Stomach (tissue), 8 donors: ENCODE measurements at regions not wholly inside any gene's neighbourhood (a gene's known extent, or its start where the extent isn't known, plus 50 kb on each side); places are given as distances from the start of the nearest gene placed in this dataset.

Experiments
- DNase-seq, 2 donors: peaks; one replicate each; pipeline versions ENCODE4 v3.0.0 to v3.0.0-alpha.2; 2013 to 2019
- H3K27ac ChIP-seq, 5 donors: fragments of 200-600 bp in 4 of 5; sonication (generic) in 4 of 5; one replicate each; pipeline ENCODE4 v1.5.1; 2013 to 2019; ENCODE audit warnings: mild to moderate bottlenecking in 1 of 5, moderate library complexity in 1 of 5
- H3K27me3 ChIP-seq, 3 donors: fragments of 200-600 bp; sonication (generic); one replicate each; pipeline ENCODE4 v1.5.1; 2017 to 2019; ENCODE audit warnings: mixed run types in 1 of 3
- H3K36me3 ChIP-seq, 4 donors: fragments of 200-600 bp; sonication (generic); 1 replicate in 3 of 4; 2 replicates in 1 of 4; pipeline ENCODE4 v1.5.1; 2016 to 2019
- H3K4me1 ChIP-seq, 4 donors: fragments of 200-600 bp; sonication (generic); one replicate each; pipeline ENCODE4 v1.5.1; 2016 to 2019
- H3K4me3 ChIP-seq, 4 donors: fragments of 200-600 bp; sonication (generic) in 3 of 4; one replicate each; pipeline ENCODE4 v1.5.1; 2016 to 2019; ENCODE audit warnings: mild to moderate bottlenecking in 1 of 4
- H3K9me3 ChIP-seq, 4 donors: fragments of 200-600 bp; sonication (generic); one replicate each; pipeline ENCODE4 v1.5.1; 2016 to 2019
- CTCF ChIP-seq, 7 experiments: fragments of 450-650 bp in 4 of 7; fragments of 200-600 bp in 3 of 7; sonication (generic) in 3 of 7; IDR thresholded peaks; one replicate each; pipeline ENCODE4 v1.5.1; 2016 to 2019; ENCODE audit warnings: antibody characterized with exemption in 7 of 7, control low read depth in 2 of 7, mild to moderate bottlenecking in 1 of 7
- EP300 ChIP-seq: sonication (generic); formaldehyde crosslinking; IDR thresholded peaks from one replicate; pipeline ENCODE4 v1.6.1; 2017; ENCODE audit warnings: antibody characterized with exemption
- POLR2A ChIP-seq, 4 donors: fragments of 450-650 bp; IDR thresholded peaks; one replicate each; pipeline ENCODE4 v1.6.1; 2016; ENCODE audit warnings: antibody characterized with exemption in 4 of 4, control low read depth in 2 of 4, mild to moderate bottlenecking in 1 of 4, moderate library complexity in 1 of 4
- POLR2AphosphoS5 ChIP-seq, 3 donors: sonication (generic); formaldehyde crosslinking; IDR thresholded peaks; one replicate each; pipeline ENCODE4 v1.6.1; 2016; ENCODE audit warnings: antibody characterized with exemption in 3 of 3
- WGBS, 5 donors: extraction: QIAGEN DNeasy Blood & Tissue Kit in 3 of 5; methylation state at CpG; one replicate each; pipeline versions ENCODE4 v1.1.5 to v1.1.7; 2013 to 2018; 5-methylcytosine and 5-hydroxymethylcytosine counted together
- intact Hi-C: fragments of 100-400 bp; cut with DNase I; formaldehyde crosslinking; loops from one replicate; pipeline ENCODE4 v1.15.1; 2023; ENCODE audit warnings: low total_unique reads
- small RNA-seq, 4 donors: library from RNA; depleted of rRNA; stranded (forward); fragments of <200 nt; gene quantifications; one replicate each; pipeline ENCODE3, GENCODE V24; 2016
- donor health status: healthy with polysubstance abuse.
- donor health status: Bipolar disorder and iron deficiency.
- donor health status: healthy.

GRCh38 chr15:47652328-47652727, 65.0 kb upstream of the SEMA6D start:
- Histone ChIP-seq H3K9me3 (no peaks in the 10 kb centered on the region), H3K27ac (no peak overlapping the region), H3K4me3 (no peak overlapping the region), H3K27me3 (no peaks in the 10 kb centered on the region), H3K36me3 (no peaks in the 10 kb centered on the region), H3K4me1 (no peaks in the 10 kb centered on the region)
- intact Hi-C loops, result no loop called here
- DNase-seq, result peak in 1 of 2 donors; percentile 41
- TF ChIP-seq EP300 (no peak), CTCF (IDR thresholded peaks at IDR 0.05) (no peak), POLR2A (IDR thresholded peaks at IDR 0.05) (no peak), POLR2AphosphoS5 (IDR thresholded peaks at IDR 0.05) (no peak)
- 46 to 63% (median 58%) methylated on average over 7 of the region's 7 CpGs for WGBS, 5 donors

GRCh38 chr15:47652844-47653243, 64.5 kb upstream of the SEMA6D start:
- no peaks in the 10 kb centered on the region for H3K9me3 ChIP-seq
- 49 to 61% (median 50%) methylated on average over 2 of the region's 2 CpGs for WGBS, 5 donors
- intact Hi-C loops, result no loop called here
- H3K27me3 ChIP-seq, result no peaks in the 10 kb centered on the region
- no peaks in the 10 kb centered on the region for H3K36me3 ChIP-seq
- no peaks in the 10 kb centered on the region for H3K4me1 ChIP-seq
- TF ChIP-seq CTCF (IDR thresholded peaks at IDR 0.05) (no peak), POLR2A (IDR thresholded peaks at IDR 0.05) (no peak), EP300 (no peak), POLR2AphosphoS5 (IDR thresholded peaks at IDR 0.05) (no peak)
- H3K27ac ChIP-seq, result no peak overlapping the region
- no peak overlapping the region for H3K4me3 ChIP-seq
- DNase-seq, result no peak

- WGBS, 5 donors, result 88 to 96% (median 89%) methylated on average over 5 of the region's 5 CpGs
- Histone ChIP-seq H3K36me3 (no peaks in the 10 kb centered on the region), H3K4me1 (no peaks in the 10 kb centered on the region), H3K9me3 (no peaks in the 10 kb centered on the region), H3K27me3 (no peaks in the 10 kb centered on the region), H3K4me3 (no peak overlapping the region), H3K27ac (no peak overlapping the region)
- DNase-seq, result no peak
- intact Hi-C loops, result no loop called here
- TF ChIP-seq EP300 (no peak), POLR2A (IDR thresholded peaks at IDR 0.05) (no peak), POLR2AphosphoS5 (IDR thresholded peaks at IDR 0.05) (no peak), CTCF (IDR thresholded peaks at IDR 0.05) (no peak)
These were observed 55.6 kb upstream of the SEMA6D start for GRCh38 chr15:47661661-47662180.

GRCh38 chr15:47663101-47663500, 54.2 kb upstream of the SEMA6D start:
- H3K4me3 ChIP-seq, result no peak overlapping the region
- TF ChIP-seq EP300 (no peak), CTCF (IDR thresholded peaks at IDR 0.05) (no peak), POLR2A (IDR thresholded peaks at IDR 0.05) (no peak)
- DNase-seq, result no peak
- intact Hi-C loops, result no loop called here
- H3K27ac ChIP-seq, result no peak overlapping the region
- H3K27me3 ChIP-seq, result no peaks in the 10 kb centered on the region
- no peaks in the 10 kb centered on the region for H3K4me1 ChIP-seq
- 43 to 60% (median 51%) methylated on average over 2 of the region's 2 CpGs for WGBS, 5 donors
- no peaks in the 10 kb centered on the region for H3K36me3 ChIP-seq
- H3K9me3 ChIP-seq, result no peaks in the 10 kb centered on the region

Small RNA genes lying in the stretch of these regions (small RNA-seq; reads per million reads assigned to genes)
- gene MTND5P40 (0 reads per million in 4 donors), gene RF01182 (0 reads per million in 4 donors), gene RN7SKP139 (0 reads per million in 4 donors), gene RNU6-1014P (0 reads per million in 4 donors)
